ENCODE measurements at regions not wholly inside any gene's neighbourhood (a gene's known extent, or its start where the extent isn't known, plus 50 kb on each side); places are given as distances from the start of the nearest gene placed in this dataset.

GRCh38 chr10:753530-753929, 64.1 kb upstream of the DIP2C start:
- FAIRE-seq (no peak), ATAC-seq (no peak), DNase-seq (ENCODE audit: low spot score) (no peak)
- Histone ChIP-seq H3K4me1 (ENCODE audit: insufficient read depth, low read length) (no peaks in the 10 kb centered on the region), H3K9me3 (ENCODE audit: low read length) (no peaks in the 10 kb centered on the region), H3K9ac (ENCODE audit: insufficient read depth, low read depth, low read length) (no peak overlapping the region), H3K4me2 (ENCODE audit: low read depth, low read length) (no peak overlapping the region), H3K36me3 (replicated peaks in 1 of 2; ENCODE audit: control insufficient read depth in 1 of 2, insufficient read depth in 2 of 2, low read length in 2 of 2) (no peaks in the 10 kb centered on the region), H2AFZ (ENCODE audit: low read length) (no peak overlapping the region), H3K27me3 (ENCODE audit: control insufficient read depth in 1 of 2, insufficient read depth in 2 of 2, low read length in 2 of 2) (peaks cover 0 to 8% of the 10 kb centered on the region in 2 experiments; a peak in 2 of 5 replicates), H3K79me2 (ENCODE audit: insufficient read depth, low read length) (no peaks in the 10 kb centered on the region), H4K20me1 (ENCODE audit: insufficient read depth, low read length) (no peaks in the 10 kb centered on the region), H3K27ac (ENCODE audit: extremely low read length, insufficient read depth, low read length) (no peak overlapping the region), H3K4me3 (replicated peaks in 1 of 3; ENCODE audit: insufficient read depth in 1 of 3, low read depth in 2 of 3, low read length in 3 of 3) (no peak overlapping the region)
- intact Hi-C loops (cut with micrococcal nuclease; ENCODE audit: unreplicated experiment) (no loop called here), in situ Hi-C loops (cut with HindIII; ENCODE audit: extremely low pct_ligation_motif_present, low pct_unique_long_range_greater_than_20kb) (no loop called here)
- CTCF ChIA-PET (ENCODE audit: low intra/inter-chr PET ratio, low total read pairs) = no interaction called here
- no TSS peak for BruUV-seq (replicated peaks)
- no peak for TF ChIP-seq ZNF577 (CRISPR knock-in tag; IDR thresholded peaks at IDR 0.05; ENCODE audit: borderline replicate concordance, low read depth)
- no peak for TF ChIP-seq ZNF773 (CRISPR knock-in tag; IDR thresholded peaks at IDR 0.05; ENCODE audit: borderline replicate concordance)
- TF ChIP-seq HDAC1 (CRISPR knock-in tag; IDR thresholded peaks at IDR 0.05) = no peak
- POLR2A ChIA-PET = no interaction called here
- 45% methylated on average over 6 of the region's 6 CpGs for WGBS (ENCODE audit: low lambda C conversion rate)

GRCh38 chr10:740936-741431, 51.5 kb upstream of the DIP2C start:
- POLR2A ChIA-PET = no interaction called here
- BruUV-seq (replicated peaks) = no TSS peak
- Histone ChIP-seq H3K36me3 (replicated peaks in 1 of 2; ENCODE audit: control insufficient read depth in 1 of 2, insufficient read depth in 2 of 2, low read length in 2 of 2) (no peaks in the 10 kb centered on the region), H4K20me1 (ENCODE audit: insufficient read depth, low read length) (no peaks in the 10 kb centered on the region), H3K9me3 (ENCODE audit: low read length) (no peaks in the 10 kb centered on the region), H3K9ac (ENCODE audit: insufficient read depth, low read depth, low read length) (no peak overlapping the region), H3K4me1 (ENCODE audit: insufficient read depth, low read length) (no peaks in the 10 kb centered on the region; the same call in 1 of the 2 replicates), H3K27ac (ENCODE audit: extremely low read length, insufficient read depth, low read length) (no peak overlapping the region), H2AFZ (ENCODE audit: low read length) (no peak overlapping the region), H3K4me2 (ENCODE audit: low read depth, low read length) (peak overlapping the region; percentile 3; the same call in 1 of the 2 replicates), H3K27me3 (ENCODE audit: control insufficient read depth in 1 of 2, insufficient read depth in 2 of 2, low read length in 2 of 2) (peaks cover 0 to 4% of the 10 kb centered on the region in 2 experiments; a peak in 1 of 5 replicates), H3K79me2 (ENCODE audit: insufficient read depth, low read length) (no peaks in the 10 kb centered on the region), H3K4me3 (replicated peaks in 1 of 3; ENCODE audit: insufficient read depth in 1 of 3, low read depth in 2 of 3, low read length in 3 of 3) (no peak overlapping the region)
- DNase-seq (ENCODE audit: low spot score) (no peak), FAIRE-seq (no peak), ATAC-seq (no peak)
- WGBS (ENCODE audit: low lambda C conversion rate) = 44% methylated on average over 8 of the region's 8 CpGs
- no peak for TF ChIP-seq PCBP2 (optimal IDR thresholded peaks at IDR 0.05; ENCODE audit: low read depth, low read length, poor library complexity, severe bottlenecking)
- TF ChIP-seq ZNF121 (CRISPR knock-in tag; IDR thresholded peaks at IDR 0.05) = peak; percentile 42; the same call in 1 of the 2 replicates
- CTCF ChIA-PET (ENCODE audit: low intra/inter-chr PET ratio, low total read pairs) = no interaction called here
- in situ Hi-C loops (cut with HindIII; ENCODE audit: extremely low pct_ligation_motif_present, low pct_unique_long_range_greater_than_20kb) (no loop called here), intact Hi-C loops (cut with micrococcal nuclease; ENCODE audit: unreplicated experiment) (no loop called here)
